Neural cell (in vitro differentiated cells): ENCODE measurements at regions not wholly inside any gene's neighbourhood (a gene's known extent, or its start where the extent isn't known, plus 50 kb on each side); places are given as distances from the start of the nearest gene placed in this dataset.

ENCODE experiments used
- H2AFZ ChIP-seq: fragments of 200-600, 300-800 bp; sonication (generic), shearing (Covaris generic); 2 replicates; pipeline ENCODE4 v1.6.0; 2014; ENCODE audit warnings: low read depth, mild to moderate bottlenecking, antibody characterized with exemption, low read length, moderate library complexity
- H3F3A ChIP-seq: fragments of 200-600 bp; shearing (Covaris generic); 2 replicates; pipeline ENCODE4 v1.6.1; 2016; ENCODE audit warnings: mild to moderate bottlenecking, moderate library complexity, mixed read lengths, antibody characterized with exemption, low read length; ENCODE audit not compliant: insufficient read depth, poor library complexity, severe bottlenecking
- H3K27ac ChIP-seq: fragments of 200-600, 300-800 bp; sonication (generic), shearing (Covaris generic); 2 replicates; pipeline ENCODE4 v1.5.1; 2014; ENCODE audit warnings: mild to moderate bottlenecking, low read length, moderate library complexity
- H3K27me3 ChIP-seq: fragments of 300-800, 200-600 bp; sonication (generic), shearing (Covaris generic); 2 replicates; pipeline ENCODE4 v1.6.0; 2014; ENCODE audit warnings: mild to moderate bottlenecking, low read depth, low read length, moderate library complexity; ENCODE audit not compliant: insufficient read depth
- H3K36me3 ChIP-seq: fragments of 300-800, 200-600 bp; sonication (generic), shearing (Covaris generic); 2 replicates; pipeline ENCODE4 v1.5.1; 2014; ENCODE audit warnings: mild to moderate bottlenecking, antibody characterized with exemption, low read length, moderate library complexity; ENCODE audit not compliant: insufficient read depth
- H3K4me2 ChIP-seq: fragments of 300-800, 200-600 bp; sonication (generic), shearing (Covaris generic); 2 replicates; pipeline ENCODE4 v1.6.0; 2014; ENCODE audit warnings: mild to moderate bottlenecking, low read length
- H3K4me3 ChIP-seq: fragments of 300-800, 200-600 bp; sonication (generic), shearing (Covaris generic); 2 replicates; pipeline ENCODE4 v1.5.1; 2014; ENCODE audit warnings: mild to moderate bottlenecking, low read length, moderate library complexity
- H3K79me2 ChIP-seq: fragments of 200-600 bp; shearing (Covaris generic); replicated peaks from 2 replicates; pipeline ENCODE4 v1.6.0; 2014; ENCODE audit warnings: mild to moderate bottlenecking, low read length, moderate library complexity; ENCODE audit not compliant: insufficient read depth
- H3K9ac ChIP-seq: fragments of 300-800, 200-600 bp; sonication (generic), shearing (Covaris generic); 2 replicates; pipeline ENCODE4 v1.6.1; 2016; ENCODE audit warnings: mild to moderate bottlenecking, low read length, mixed read lengths
- H3K9me2 ChIP-seq: fragments of 200-600 bp; shearing (Covaris generic); 2 replicates; pipeline ENCODE4 v1.6.1; 2016; ENCODE audit warnings: mild to moderate bottlenecking, low read length, mixed read lengths; ENCODE audit not compliant: insufficient read depth
- H3K9me3 ChIP-seq: fragments of 200-600, 300-800 bp; sonication (generic), shearing (Covaris generic); 2 replicates; pipeline ENCODE4 v1.6.1; 2016; ENCODE audit warnings: mild to moderate bottlenecking, mixed run types, low read length, moderate library complexity, mixed read lengths
- H4K20me1 ChIP-seq: fragments of 200-600 bp; shearing (Covaris generic); 2 replicates; pipeline ENCODE4 v1.6.1; 2016; ENCODE audit warnings: mild to moderate bottlenecking, mixed run types; ENCODE audit not compliant: insufficient read depth
- CTCF ChIP-seq: fragments of 450-650 bp; IDR thresholded peaks from 2 replicates; pipeline ENCODE4 v1.5.1; 2014; ENCODE audit warnings: antibody characterized with exemption, mild to moderate bottlenecking, moderate library complexity; ENCODE audit not compliant: poor library complexity, severe bottlenecking
- EP300 ChIP-seq: fragments of 450-650 bp; conservative IDR thresholded peaks from 2 replicates; pipeline ENCODE4 v1.6.1; 2014; ENCODE audit warnings: antibody characterized with exemption, mild to moderate bottlenecking, moderate library complexity; ENCODE audit not compliant: poor library complexity, severe bottlenecking
- EZH2 ChIP-seq: fragments of 200-600, 300-800 bp; shearing (Covaris generic), sonication (generic); IDR thresholded peaks from 2 replicates; pipeline ENCODE4 v1.6.1; 2014; ENCODE audit warnings: antibody characterized with exemption, low read length, borderline replicate concordance, mild to moderate bottlenecking; ENCODE audit not compliant: insufficient read depth, poor library complexity, severe bottlenecking
- MXI1 ChIP-seq: fragments of 450-650 bp; conservative IDR thresholded peaks from 2 replicates; pipeline ENCODE4 v1.6.1; 2014; ENCODE audit warnings: antibody characterized with exemption, mild to moderate bottlenecking; ENCODE audit not compliant: poor library complexity, severe bottlenecking
- POLR2AphosphoS5 ChIP-seq: IDR thresholded peaks from 2 replicates; pipeline ENCODE4 v1.6.1; 2012
- RAD21 ChIP-seq: fragments of 450-650 bp; conservative IDR thresholded peaks from 2 replicates; pipeline ENCODE4 v1.6.1; 2014; ENCODE audit warnings: antibody characterized with exemption, mild to moderate bottlenecking, moderate library complexity
- REST ChIP-seq: IDR thresholded peaks from 2 replicates; pipeline ENCODE4 v1.6.1; 2012; ENCODE audit warnings: borderline replicate concordance
- SMC3 ChIP-seq: fragments of 450-650 bp; conservative IDR thresholded peaks from 2 replicates; pipeline ENCODE4 v1.6.1; 2014; ENCODE audit warnings: antibody characterized with exemption, mild to moderate bottlenecking, moderate library complexity; ENCODE audit not compliant: poor library complexity
- TAF1 ChIP-seq: IDR thresholded peaks from 2 replicates; pipeline ENCODE4 v1.6.1; 2012; ENCODE audit warnings: low read depth

GRCh38 chr3:66715806-66716205 lies 215.0 kb upstream of the LRIG1 start:
- no peak overlapping the region for H3K9ac ChIP-seq
- no peaks in the 10 kb centered on the region for H4K20me1 ChIP-seq
- no peaks in the 10 kb centered on the region for H3K9me2 ChIP-seq
- H3K79me2 ChIP-seq: no peaks in the 10 kb centered on the region
- no peak overlapping the region for H3K4me2 ChIP-seq
- H2AFZ ChIP-seq: no peak overlapping the region
- no peaks in the 10 kb centered on the region for H3K27me3 ChIP-seq
- H3F3A ChIP-seq: no peaks in the 10 kb centered on the region
- no peaks in the 10 kb centered on the region for H3K9me3 ChIP-seq
- TF ChIP-seq TAF1 (no peak), REST (no peak), MXI1 (no peak), SMC3 (no peak), CTCF (no peak), EZH2 (no peak), RAD21 (no peak), EP300 (no peak), POLR2AphosphoS5 (no peak)
- H3K36me3 ChIP-seq: no peaks in the 10 kb centered on the region
- H3K4me3 ChIP-seq: no peak overlapping the region
- H3K27ac ChIP-seq: no peak overlapping the region

GRCh38 chr3:66717806-66718205 lies 217.0 kb upstream of the LRIG1 start:
- no peak overlapping the region for H3K4me3 ChIP-seq
- H3K9ac ChIP-seq: no peak overlapping the region
- no peaks in the 10 kb centered on the region for H3K79me2 ChIP-seq
- H3K36me3 ChIP-seq: no peaks in the 10 kb centered on the region
- no peaks in the 10 kb centered on the region for H3F3A ChIP-seq
- no peaks in the 10 kb centered on the region for H4K20me1 ChIP-seq
- no peaks in the 10 kb centered on the region for H3K9me2 ChIP-seq
- TF ChIP-seq SMC3 (no peak), MXI1 (no peak), RAD21 (no peak), CTCF (no peak), EP300 (no peak), TAF1 (no peak), EZH2 (no peak), POLR2AphosphoS5 (no peak), REST (no peak)
- H3K27me3 ChIP-seq: no peaks in the 10 kb centered on the region
- no peaks in the 10 kb centered on the region for H3K9me3 ChIP-seq
- H2AFZ ChIP-seq: no peak overlapping the region
- H3K4me2 ChIP-seq: no peak overlapping the region
- no peak overlapping the region for H3K27ac ChIP-seq
